Stimulated activated CD8-positive, alpha-beta memory T cell treated with anti-CD3 and anti-CD28 coated beads, Interleukin-7, amount 100 ng/mL, for 48 hours (primary cell): ENCODE measurements at regions not wholly inside any gene's neighbourhood (a gene's known extent, or its start where the extent isn't known, plus 50 kb on each side); places are given as distances from the start of the nearest gene placed in this dataset.

Source experiments
- DNase-seq, 2 donors: peaks; one replicate each; pipeline ENCODE4 v3.0.0-alpha.2; 2020; ENCODE audit warnings: low read depth in 1 of 2; ENCODE audit errors: extremely low read depth in 1 of 2

GRCh38 chr20:20835897-20836296, 123.5 kb upstream of the RALGAPA2 start:
- DNase-seq, result no peak

- DNase-seq, result no peak
These were observed 121.6 kb upstream of the RALGAPA2 start for GRCh38 chr20:20834008-20834407.

GRCh38 chr20:20832715-20833114, 120.3 kb upstream of the RALGAPA2 start:
- DNase-seq, result no peak

- DNase-seq, result no peak
These were observed 119.3 kb upstream of the RALGAPA2 start for GRCh38 chr20:20831794-20832193.

- DNase-seq, result no peak
These were observed 117.2 kb upstream of the RALGAPA2 start for GRCh38 chr20:20829681-20830080.

GRCh38 chr20:20827992-20828597, 115.7 kb upstream of the RALGAPA2 start:
- no peak for DNase-seq

- peak; percentile 7 to 30 for DNase-seq
These were observed 112.6 kb upstream of the RALGAPA2 start for GRCh38 chr20:20824924-20825584.

GRCh38 chr20:20823476-20823881, 111.0 kb upstream of the RALGAPA2 start:
- no peak for DNase-seq

- no peak for DNase-seq
These were observed 109.2 kb upstream of the RALGAPA2 start for GRCh38 chr20:20821484-20822260.

- no peak for DNase-seq
These were observed 108.5 kb upstream of the RALGAPA2 start for GRCh38 chr20:20820785-20821483.

GRCh38 chr20:20820104-20820503, 107.7 kb upstream of the RALGAPA2 start:
- DNase-seq, result no peak

GRCh38 chr20:20816969-20817755, 104.7 kb upstream of the RALGAPA2 start:
- no peak for DNase-seq

- no peak for DNase-seq
These were observed 103.4 kb upstream of the RALGAPA2 start for GRCh38 chr20:20815711-20816455.

- DNase-seq, result no peak
These were observed 102.2 kb upstream of the RALGAPA2 start for GRCh38 chr20:20814685-20815084.

- DNase-seq, result no peak
These were observed 99.7 kb upstream of the RALGAPA2 start for GRCh38 chr20:20812136-20812535.

- no peak for DNase-seq
These were observed 95.6 kb upstream of the RALGAPA2 start for GRCh38 chr20:20808016-20808415.

GRCh38 chr20:20806121-20807095, 94.0 kb upstream of the RALGAPA2 start:
- no peak for DNase-seq

GRCh38 chr20:20803011-20803410, 90.6 kb upstream of the RALGAPA2 start:
- no peak for DNase-seq

- no peak for DNase-seq
These were observed 89.9 kb upstream of the RALGAPA2 start for GRCh38 chr20:20802328-20802727.
